Thoracic aorta (tissue), 2 donors: ENCODE measurements at regions not wholly inside any gene's neighbourhood (a gene's known extent, or its start where the extent isn't known, plus 50 kb on each side); places are given as distances from the start of the nearest gene placed in this dataset.

ENCODE experiments used
- ATAC-seq: fragments of 150-250 bp; one replicate; pipeline ENCODE4 v1.8.0; 2017; ENCODE audit warnings: low read depth; ENCODE audit not compliant: insufficient number of reproducible peaks, low FRiP score
- DNase-seq: peaks from one replicate; pipeline ENCODE4 v3.0.0-alpha.2; 2020; ENCODE audit warnings: low spot score
- H3K27ac ChIP-seq, 2 donors: fragments of 200-600 bp; sonication (generic); 1 replicate in 1 of 2; 2 replicates in 1 of 2; pipeline ENCODE4 v1.5.1; 2016; ENCODE audit warnings: mild to moderate bottlenecking in 2 of 2, moderate library complexity in 2 of 2
- H3K27me3 ChIP-seq: fragments of 200-600 bp; sonication (generic); replicated peaks from 2 replicates; pipeline ENCODE4 v1.6.0; 2016; ENCODE audit warnings: mild to moderate bottlenecking; ENCODE audit not compliant: insufficient read depth
- H3K36me3 ChIP-seq: fragments of 200-600 bp; sonication (generic); one replicate; pipeline ENCODE4 v1.5.1; 2016
- H3K4me1 ChIP-seq, 2 donors: fragments of 200-600 bp; sonication (generic); 1 replicate in 1 of 2; 2 replicates in 1 of 2; pipeline versions ENCODE4 v1.5.1 to v1.6.0; 2016; ENCODE audit warnings: low read depth in 2 of 2, mild to moderate bottlenecking in 1 of 2; ENCODE audit not compliant: control insufficient read depth in 1 of 2
- H3K4me3 ChIP-seq: fragments of 200-600 bp; sonication (generic); 2 replicates; pipeline ENCODE4 v1.5.1; 2016; ENCODE audit warnings: mild to moderate bottlenecking
- H3K9me3 ChIP-seq: fragments of 200-600 bp; sonication (generic); 2 replicates; pipeline ENCODE4 v1.5.1; 2016
- TF ChIP-seq, protein P1 (sequence below): fragments of 200-600 bp; sonication (generic); IDR thresholded peaks from one replicate; pipeline ENCODE4 v1.5.1; 2019; ENCODE audit warnings: antibody characterized with exemption

DNA sequence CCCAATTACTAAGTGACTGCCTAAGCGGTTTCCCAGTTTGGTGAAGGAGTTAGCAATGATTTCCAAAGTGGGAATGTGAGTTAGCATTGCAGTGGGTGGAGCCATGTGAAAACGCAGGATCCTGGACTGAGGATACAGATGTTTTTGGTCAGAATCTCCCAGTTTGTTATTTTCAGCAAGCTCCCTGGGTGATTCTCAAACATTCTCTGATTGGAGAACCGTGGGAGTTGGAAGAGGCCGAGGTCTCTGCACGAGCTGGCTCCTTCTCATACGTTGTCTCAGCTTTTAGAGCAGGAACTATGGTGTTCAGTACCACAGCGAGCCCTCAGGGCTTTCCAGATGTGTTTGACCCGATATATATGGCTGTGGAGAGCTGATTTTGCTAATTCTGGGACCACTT, 396.5 kb upstream of the NPVF start:
- Histone ChIP-seq H3K27me3 (no peaks in the 10 kb centered on the region), H3K4me3 (no peak overlapping the region), H3K9me3 (no peaks in the 10 kb centered on the region), H3K4me1 (peaks cover 11 to 26% of the 10 kb centered on the region in 2 donors), H3K27ac (peak overlapping the region; percentile 22 to 64), H3K36me3 (no peaks in the 10 kb centered on the region)
- TF ChIP-seq, protein P1, sequence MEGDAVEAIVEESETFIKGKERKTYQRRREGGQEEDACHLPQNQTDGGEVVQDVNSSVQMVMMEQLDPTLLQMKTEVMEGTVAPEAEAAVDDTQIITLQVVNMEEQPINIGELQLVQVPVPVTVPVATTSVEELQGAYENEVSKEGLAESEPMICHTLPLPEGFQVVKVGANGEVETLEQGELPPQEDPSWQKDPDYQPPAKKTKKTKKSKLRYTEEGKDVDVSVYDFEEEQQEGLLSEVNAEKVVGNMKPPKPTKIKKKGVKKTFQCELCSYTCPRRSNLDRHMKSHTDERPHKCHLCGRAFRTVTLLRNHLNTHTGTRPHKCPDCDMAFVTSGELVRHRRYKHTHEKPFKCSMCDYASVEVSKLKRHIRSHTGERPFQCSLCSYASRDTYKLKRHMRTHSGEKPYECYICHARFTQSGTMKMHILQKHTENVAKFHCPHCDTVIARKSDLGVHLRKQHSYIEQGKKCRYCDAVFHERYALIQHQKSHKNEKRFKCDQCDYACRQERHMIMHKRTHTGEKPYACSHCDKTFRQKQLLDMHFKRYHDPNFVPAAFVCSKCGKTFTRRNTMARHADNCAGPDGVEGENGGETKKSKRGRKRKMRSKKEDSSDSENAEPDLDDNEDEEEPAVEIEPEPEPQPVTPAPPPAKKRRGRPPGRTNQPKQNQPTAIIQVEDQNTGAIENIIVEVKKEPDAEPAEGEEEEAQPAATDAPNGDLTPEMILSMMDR, result no peak
- DNase-seq (no peak), ATAC-seq (no peak)

DNA sequence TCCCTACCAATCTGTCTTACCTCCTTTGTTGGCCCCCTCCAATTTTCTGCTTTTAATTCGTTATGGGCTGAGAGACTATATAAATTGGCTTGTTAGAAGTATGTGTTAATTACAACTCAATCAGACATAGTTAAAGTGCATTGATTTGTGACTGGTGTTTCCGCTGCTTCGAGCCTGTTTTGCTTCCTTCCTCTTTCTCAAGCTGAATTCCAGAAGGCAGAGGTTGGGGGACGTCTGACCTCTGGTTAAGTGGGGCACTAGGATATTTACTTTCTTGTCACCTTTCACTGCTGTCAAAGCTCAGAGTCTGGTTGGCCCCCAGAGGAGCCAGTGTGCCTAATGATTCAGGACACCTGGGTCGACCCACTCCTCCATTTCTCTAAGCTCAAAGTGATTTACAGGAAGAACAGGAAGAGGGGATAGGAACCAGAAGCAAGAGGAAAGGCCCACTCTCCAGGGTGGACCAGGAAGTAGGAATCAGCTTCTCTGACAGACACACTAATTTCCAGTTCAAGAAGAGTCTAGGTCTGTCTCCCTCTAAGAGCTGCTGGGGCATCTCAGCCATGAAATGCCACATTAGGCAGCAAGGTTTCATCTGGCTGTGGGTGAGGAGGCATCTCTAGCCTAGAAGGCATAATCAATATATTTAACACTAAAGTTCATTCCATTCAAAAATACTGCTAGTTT, 397.2 kb upstream of the NPVF start:
- no peaks in the 10 kb centered on the region for H3K27me3 ChIP-seq
- TF ChIP-seq, protein P1, result no peak
- peaks cover 5 to 20% of the 10 kb centered on the region in 2 donors for H3K4me1 ChIP-seq
- ATAC-seq (no peak), DNase-seq (no peak)
- H3K36me3 ChIP-seq, result no peaks in the 10 kb centered on the region
- H3K9me3 ChIP-seq, result no peaks in the 10 kb centered on the region
- H3K4me3 ChIP-seq, result no peak overlapping the region
- peak overlapping the region; percentile 22 to 64 for H3K27ac ChIP-seq

DNA sequence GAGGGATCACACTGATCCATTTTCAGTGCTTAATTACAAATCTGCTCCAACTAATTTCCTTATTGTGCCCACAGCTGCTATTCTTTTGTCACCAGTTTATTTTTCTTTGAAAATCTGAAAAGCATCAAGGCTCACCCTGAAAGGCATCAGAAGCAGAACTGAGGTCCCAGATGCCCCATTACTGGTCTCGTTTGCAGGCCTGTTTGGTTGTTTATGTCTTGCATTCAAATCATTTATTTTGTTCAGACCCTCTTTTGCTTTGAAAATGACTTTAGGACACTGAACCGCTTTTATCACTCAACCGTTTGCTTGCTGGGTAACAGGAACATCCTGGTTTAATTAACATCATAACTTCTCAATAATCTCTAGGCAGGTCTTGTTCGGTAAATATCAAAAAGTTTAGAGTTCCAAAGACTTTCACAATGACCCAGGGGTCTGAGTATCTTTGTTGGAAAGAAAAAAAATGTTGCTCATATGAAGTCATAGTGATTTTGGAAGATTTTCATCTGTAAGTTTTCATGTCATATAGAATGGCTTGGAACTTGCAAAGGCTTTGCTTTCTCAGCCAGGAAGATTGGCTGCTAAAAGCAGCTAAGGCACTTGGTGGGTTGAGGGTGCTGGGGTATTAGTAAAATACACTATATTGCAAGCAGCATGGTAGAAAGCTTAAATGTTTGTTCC, 398.3 kb upstream of the NPVF start:
- DNase-seq (no peak), ATAC-seq (no peak)
- H3K36me3 ChIP-seq, result no peaks in the 10 kb centered on the region
- peaks cover 0 to 13% of the 10 kb centered on the region in 2 donors for H3K4me1 ChIP-seq
- no peaks in the 10 kb centered on the region for H3K9me3 ChIP-seq
- TF ChIP-seq, protein P1, result no peak
- no peak overlapping the region for H3K4me3 ChIP-seq
- no peaks in the 10 kb centered on the region for H3K27me3 ChIP-seq
- peak overlapping the region in 1 of 2 donors; percentile 4 for H3K27ac ChIP-seq

DNA sequence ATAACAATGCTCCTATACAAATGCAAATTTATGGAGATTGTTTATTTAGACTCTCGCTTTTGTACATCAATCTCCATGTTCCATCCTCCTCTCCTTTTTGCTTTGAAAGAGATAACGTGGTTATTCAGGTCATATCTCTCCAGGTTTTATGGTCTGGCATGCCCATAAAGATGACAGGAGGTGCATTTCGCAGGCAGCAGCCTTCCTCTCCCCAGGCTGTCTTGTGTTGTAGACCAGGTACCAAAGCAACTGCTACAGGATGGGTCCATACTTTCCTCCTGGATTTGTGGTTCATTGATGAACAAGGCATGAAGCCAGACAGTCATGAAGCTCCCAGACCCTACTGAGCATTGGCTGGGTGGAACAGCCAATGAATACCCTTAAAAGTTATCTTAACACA, 400.2 kb upstream of the NPVF start:
- Histone ChIP-seq H3K9me3 (no peaks in the 10 kb centered on the region), H3K27me3 (no peaks in the 10 kb centered on the region), H3K27ac (no peak overlapping the region), H3K4me1 (peaks cover 8 to 30% of the 10 kb centered on the region in 2 donors), H3K36me3 (no peaks in the 10 kb centered on the region), H3K4me3 (no peak overlapping the region)
- ATAC-seq (no peak), DNase-seq (no peak)
- TF ChIP-seq, protein P1, result no peak

DNA sequence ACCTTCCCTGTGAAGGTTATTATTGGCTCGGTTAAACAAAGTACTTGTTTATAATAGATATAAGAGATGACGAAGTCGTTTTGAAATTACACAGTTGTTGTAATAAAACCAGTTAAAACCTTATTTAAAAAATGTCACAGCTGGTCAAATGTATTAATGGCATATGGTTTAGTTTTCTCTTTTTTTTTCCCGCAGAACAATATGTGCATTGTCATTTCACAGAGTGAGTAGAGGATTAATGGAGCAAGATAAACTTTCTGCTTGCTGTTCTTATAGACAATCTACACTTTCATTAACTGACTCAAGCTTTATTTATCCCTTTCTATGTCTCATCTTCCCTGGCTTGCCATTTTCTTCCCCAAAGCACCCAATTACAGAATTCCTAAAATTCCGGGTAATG, 404.3 kb upstream of the NPVF start:
- TF ChIP-seq, protein P1, result no peak
- Histone ChIP-seq H3K4me3 (no peak overlapping the region), H3K27me3 (no peaks in the 10 kb centered on the region), H3K4me1 (peaks cover 13 to 35% of the 10 kb centered on the region in 2 donors), H3K27ac (no peak overlapping the region), H3K36me3 (no peaks in the 10 kb centered on the region), H3K9me3 (no peaks in the 10 kb centered on the region)
- DNase-seq (no peak), ATAC-seq (no peak)
